OCI-LY3 (cell line): ENCODE measurements at regions not wholly inside any gene's neighbourhood (a gene's known extent, or its start where the extent isn't known, plus 50 kb on each side); places are given as distances from the start of the nearest gene placed in this dataset.
"Not testable (repeated sequence)": the region's sequence is repeated elsewhere in the genome, so short reads cannot be mapped to it uniquely, and the experiment has no call there.

Source experiments
- EZH2phosphoT487 ChIP-seq: fragments of 200-600 bp; shearing (Covaris generic); IDR thresholded peaks from 2 replicates; pipeline ENCODE4 v1.6.1; 2018; ENCODE audit warnings: antibody characterized with exemption, mixed run types, low read depth
- TF ChIP-seq, protein P1 (sequence below): fragments of 200-600, 300-600 bp; sonication (generic); IDR thresholded peaks from 2 replicates; pipeline ENCODE4 v1.5.1; 2014; ENCODE audit warnings: antibody characterized with exemption, low read length, low read depth

DNA sequence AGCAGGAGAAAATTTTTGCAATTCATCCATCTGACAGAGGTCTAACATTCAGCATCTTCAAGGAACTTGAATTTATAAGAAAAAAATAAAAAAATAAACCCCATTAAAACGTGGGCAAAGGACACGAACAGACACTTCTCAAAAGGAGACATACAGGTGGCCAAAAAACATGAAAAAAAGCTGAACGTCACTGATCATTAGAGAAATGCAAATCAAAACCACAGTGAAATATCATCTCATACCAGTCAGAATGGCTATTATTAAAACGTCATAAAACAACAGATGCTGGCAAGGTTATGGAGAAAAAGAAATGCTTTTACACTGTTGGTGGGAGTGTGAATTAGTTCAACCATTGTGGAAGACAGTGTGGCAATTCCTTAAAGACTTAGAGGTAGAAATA, 209.2 kb downstream of the SPRY1 start:
- TF ChIP-seq, protein P1, sequence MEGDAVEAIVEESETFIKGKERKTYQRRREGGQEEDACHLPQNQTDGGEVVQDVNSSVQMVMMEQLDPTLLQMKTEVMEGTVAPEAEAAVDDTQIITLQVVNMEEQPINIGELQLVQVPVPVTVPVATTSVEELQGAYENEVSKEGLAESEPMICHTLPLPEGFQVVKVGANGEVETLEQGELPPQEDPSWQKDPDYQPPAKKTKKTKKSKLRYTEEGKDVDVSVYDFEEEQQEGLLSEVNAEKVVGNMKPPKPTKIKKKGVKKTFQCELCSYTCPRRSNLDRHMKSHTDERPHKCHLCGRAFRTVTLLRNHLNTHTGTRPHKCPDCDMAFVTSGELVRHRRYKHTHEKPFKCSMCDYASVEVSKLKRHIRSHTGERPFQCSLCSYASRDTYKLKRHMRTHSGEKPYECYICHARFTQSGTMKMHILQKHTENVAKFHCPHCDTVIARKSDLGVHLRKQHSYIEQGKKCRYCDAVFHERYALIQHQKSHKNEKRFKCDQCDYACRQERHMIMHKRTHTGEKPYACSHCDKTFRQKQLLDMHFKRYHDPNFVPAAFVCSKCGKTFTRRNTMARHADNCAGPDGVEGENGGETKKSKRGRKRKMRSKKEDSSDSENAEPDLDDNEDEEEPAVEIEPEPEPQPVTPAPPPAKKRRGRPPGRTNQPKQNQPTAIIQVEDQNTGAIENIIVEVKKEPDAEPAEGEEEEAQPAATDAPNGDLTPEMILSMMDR: not testable (repeated sequence)
- not testable (repeated sequence) for TF ChIP-seq EZH2phosphoT487
